ENCODE measurements at regions not wholly inside any gene's neighbourhood (a gene's known extent, or its start where the extent isn't known, plus 50 kb on each side); places are given as distances from the start of the nearest gene placed in this dataset.
"Not testable (repeated sequence)": the region's sequence is repeated elsewhere in the genome, so short reads cannot be mapped to it uniquely, and the experiment has no call there.

- DNase-seq (ENCODE audit: low read depth), result peak; percentile 28
- H3K4me3 ChIP-seq (ENCODE audit: low read depth, low read length), result no peak overlapping the region
Measured at GRCh38 chr12:87618199-87618598, 411.0 kb downstream of the C12orf50 start.

GRCh38 chr12:87612996-87613395 is 416.2 kb downstream of the C12orf50 start:
- DNase-seq (ENCODE audit: low read depth), result no peak
- no peak overlapping the region for H3K4me3 ChIP-seq (ENCODE audit: low read depth, low read length)

GRCh38 chr12:87608321-87608720 is 420.9 kb downstream of the C12orf50 start:
- DNase-seq (ENCODE audit: low read depth), result no peak
- no peak overlapping the region for H3K4me3 ChIP-seq (ENCODE audit: low read depth, low read length)

- H3K4me3 ChIP-seq (ENCODE audit: low read depth, low read length), result no peak overlapping the region
- DNase-seq (ENCODE audit: low read depth), result no peak
Measured at GRCh38 chr12:87603727-87604126, 425.5 kb downstream of the C12orf50 start.

- DNase-seq (ENCODE audit: low read depth), result no peak
- no peak overlapping the region for H3K4me3 ChIP-seq (ENCODE audit: low read depth, low read length)
Measured at GRCh38 chr12:87599459-87599858, 429.7 kb downstream of the C12orf50 start.

- no peak overlapping the region for H3K4me3 ChIP-seq (ENCODE audit: low read depth, low read length)
- no peak for DNase-seq (ENCODE audit: low read depth)
Measured at GRCh38 chr12:87597114-87597513, 432.1 kb downstream of the C12orf50 start.

- H3K4me3 ChIP-seq (ENCODE audit: low read depth, low read length), result no peak overlapping the region
- DNase-seq (ENCODE audit: low read depth), result no peak
Measured at GRCh38 chr12:87596636-87597035, 432.6 kb downstream of the C12orf50 start.

- DNase-seq (ENCODE audit: low read depth), result no peak
- no peak overlapping the region for H3K4me3 ChIP-seq (ENCODE audit: low read depth, low read length)
Measured at GRCh38 chr12:87596134-87596533, 433.1 kb downstream of the C12orf50 start.

- no peak overlapping the region for H3K4me3 ChIP-seq (ENCODE audit: low read depth, low read length)
- no peak for DNase-seq (ENCODE audit: low read depth)
Measured at GRCh38 chr12:87585882-87586557, 443.2 kb downstream of the C12orf50 start.

- H3K4me3 ChIP-seq (ENCODE audit: low read depth, low read length); DNase-seq (ENCODE audit: low read depth): not testable (repeated sequence)
Measured at GRCh38 chr12:87579091-87579490, 450.1 kb downstream of the C12orf50 start.

GRCh38 chr12:87575906-87576305 is 453.3 kb downstream of the C12orf50 start:
- no peak overlapping the region for H3K4me3 ChIP-seq (ENCODE audit: low read depth, low read length)
- no peak for DNase-seq (ENCODE audit: low read depth)

- H3K4me3 ChIP-seq (ENCODE audit: low read depth, low read length); DNase-seq (ENCODE audit: low read depth): not testable (repeated sequence)
Measured at GRCh38 chr12:87566918-87567317, 462.3 kb downstream of the C12orf50 start.

GRCh38 chr12:87556985-87557384 is 472.2 kb downstream of the C12orf50 start:
- no peak overlapping the region for H3K4me3 ChIP-seq (ENCODE audit: low read depth, low read length)
- no peak for DNase-seq (ENCODE audit: low read depth)

GRCh38 chr12:87531213-87531612 is 498.0 kb downstream of the C12orf50 start:
- H3K4me3 ChIP-seq (ENCODE audit: low read depth, low read length); DNase-seq (ENCODE audit: low read depth): not testable (repeated sequence)

- no peak overlapping the region for H3K4me3 ChIP-seq (ENCODE audit: low read depth, low read length)
- DNase-seq (ENCODE audit: low read depth), result peak; percentile 14
Measured at GRCh38 chr12:87529413-87529812, 499.8 kb downstream of the C12orf50 start.

GRCh38 chr12:87520968-87521367 is 508.2 kb downstream of the C12orf50 start:
- no peak for DNase-seq (ENCODE audit: low read depth)
- H3K4me3 ChIP-seq (ENCODE audit: low read depth, low read length), result no peak overlapping the region

- DNase-seq (ENCODE audit: low read depth), result no peak
- no peak overlapping the region for H3K4me3 ChIP-seq (ENCODE audit: low read depth, low read length)
Measured at GRCh38 chr12:87518481-87518880, 510.7 kb downstream of the C12orf50 start.

- no peak for DNase-seq (ENCODE audit: low read depth)
Measured at GRCh38 chr12:87518036-87518435, 511.2 kb downstream of the C12orf50 start.

GRCh38 chr12:87513536-87514280 is 515.5 kb downstream of the C12orf50 start:
- no peak overlapping the region for H3K4me3 ChIP-seq (ENCODE audit: low read depth, low read length)
- no peak for DNase-seq (ENCODE audit: low read depth)

More at GRCh38 chr12:87518036-87518435, 511.2 kb downstream of the C12orf50 start:
- no peak overlapping the region for H3K4me3 ChIP-seq (ENCODE audit: low read depth, low read length)

- no peak for DNase-seq (ENCODE audit: low read depth)
Measured at GRCh38 chr12:87511371-87511770, 517.8 kb downstream of the C12orf50 start.

More at GRCh38 chr12:87511371-87511770, 517.8 kb downstream of the C12orf50 start:
- no peak overlapping the region for H3K4me3 ChIP-seq (ENCODE audit: low read depth, low read length)
